GM10266 (cell line): ENCODE measurements at regions not wholly inside any gene's neighbourhood (a gene's known extent, or its start where the extent isn't known, plus 50 kb on each side); places are given as distances from the start of the nearest gene placed in this dataset.

Experiments
- DNase-seq: peaks from one replicate; pipeline ENCODE4 v3.0.0; 2012; ENCODE audit errors: extremely low spot score
- CTCF ChIP-seq: IDR thresholded peaks from 2 replicates; pipeline ENCODE4 v1.5.1; 2012; ENCODE audit warnings: mild to moderate bottlenecking, low read depth; ENCODE audit not compliant: control insufficient read depth, insufficient read depth; ENCODE audit errors: missing control alignments

GRCh38 chr9:2354216-2354615 lies 267.4 kb upstream of the VLDLR start:
- TF ChIP-seq CTCF, result no peak
- DNase-seq, result no peak

GRCh38 chr9:2354856-2355696 lies 266.5 kb upstream of the VLDLR start:
- no peak for TF ChIP-seq CTCF

GRCh38 chr9:2355697-2355983 lies 265.9 kb upstream of the VLDLR start:
- no peak for DNase-seq
- no peak for TF ChIP-seq CTCF

More at GRCh38 chr9:2354856-2355696, 266.5 kb upstream of the VLDLR start:
- DNase-seq, result no peak

GRCh38 chr9:2356041-2356790 lies 265.4 kb upstream of the VLDLR start:
- DNase-seq, result no peak
- no peak for TF ChIP-seq CTCF

GRCh38 chr9:2359891-2360471 lies 261.6 kb upstream of the VLDLR start:
- DNase-seq, result no peak

GRCh38 chr9:2362150-2362549 lies 259.4 kb upstream of the VLDLR start:
- no peak for TF ChIP-seq CTCF
- DNase-seq, result no peak

More at GRCh38 chr9:2359891-2360471, 261.6 kb upstream of the VLDLR start:
- no peak for TF ChIP-seq CTCF

- no peak for TF ChIP-seq CTCF
- no peak for DNase-seq
Observed at GRCh38 chr9:2363138-2363745, 258.3 kb upstream of the VLDLR start.
